HepG2 (cell line): ENCODE measurements at regions not wholly inside any gene's neighbourhood (a gene's known extent, or its start where the extent isn't known, plus 50 kb on each side); places are given as distances from the start of the nearest gene placed in this dataset.

Experiments used
- EZH2 ChIP-seq: conservative IDR thresholded peaks from 2 replicates; pipeline ENCODE4 v1.6.1; 2012; ENCODE audit warnings: mild to moderate bottlenecking, low read depth, low read length, moderate library complexity
- TF ChIP-seq, protein P1 (sequence below): sonication (generic); formaldehyde crosslinking; IDR thresholded peaks from 2 replicates; pipeline ENCODE4 v1.5.0; 2020; ENCODE audit warnings: mild to moderate bottlenecking, missing genetic modification reagents, moderate library complexity

DNA sequence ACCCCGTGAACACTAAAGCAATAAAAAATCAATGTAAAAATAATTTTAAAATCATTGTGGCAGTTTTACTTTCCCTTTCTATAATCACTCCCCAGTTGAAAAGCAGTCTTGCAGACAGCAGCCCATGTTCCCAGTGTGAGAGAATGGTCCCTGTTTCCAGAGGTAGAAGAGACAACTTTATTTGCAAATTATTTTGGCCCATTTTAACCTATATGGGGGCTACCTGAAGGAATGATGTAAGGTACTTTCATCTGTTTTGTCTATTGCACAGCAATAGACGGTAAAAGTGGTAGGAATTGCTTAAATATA, 559.8 kb downstream of the ZWINT start:
- TF ChIP-seq, protein P1, sequence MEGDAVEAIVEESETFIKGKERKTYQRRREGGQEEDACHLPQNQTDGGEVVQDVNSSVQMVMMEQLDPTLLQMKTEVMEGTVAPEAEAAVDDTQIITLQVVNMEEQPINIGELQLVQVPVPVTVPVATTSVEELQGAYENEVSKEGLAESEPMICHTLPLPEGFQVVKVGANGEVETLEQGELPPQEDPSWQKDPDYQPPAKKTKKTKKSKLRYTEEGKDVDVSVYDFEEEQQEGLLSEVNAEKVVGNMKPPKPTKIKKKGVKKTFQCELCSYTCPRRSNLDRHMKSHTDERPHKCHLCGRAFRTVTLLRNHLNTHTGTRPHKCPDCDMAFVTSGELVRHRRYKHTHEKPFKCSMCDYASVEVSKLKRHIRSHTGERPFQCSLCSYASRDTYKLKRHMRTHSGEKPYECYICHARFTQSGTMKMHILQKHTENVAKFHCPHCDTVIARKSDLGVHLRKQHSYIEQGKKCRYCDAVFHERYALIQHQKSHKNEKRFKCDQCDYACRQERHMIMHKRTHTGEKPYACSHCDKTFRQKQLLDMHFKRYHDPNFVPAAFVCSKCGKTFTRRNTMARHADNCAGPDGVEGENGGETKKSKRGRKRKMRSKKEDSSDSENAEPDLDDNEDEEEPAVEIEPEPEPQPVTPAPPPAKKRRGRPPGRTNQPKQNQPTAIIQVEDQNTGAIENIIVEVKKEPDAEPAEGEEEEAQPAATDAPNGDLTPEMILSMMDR (CRISPR knock-in tag): no peak
- no peak for TF ChIP-seq EZH2
